Epidermal melanocyte (primary cell): ENCODE measurements at regions not wholly inside any gene's neighbourhood (a gene's known extent, or its start where the extent isn't known, plus 50 kb on each side); places are given as distances from the start of the nearest gene placed in this dataset.

ENCODE experiments used
- DNase-seq: peaks from one replicate; pipeline ENCODE4 v3.0.0; 2011; ENCODE audit warnings: low spot score; ENCODE audit not compliant: insufficient read length

DNA sequence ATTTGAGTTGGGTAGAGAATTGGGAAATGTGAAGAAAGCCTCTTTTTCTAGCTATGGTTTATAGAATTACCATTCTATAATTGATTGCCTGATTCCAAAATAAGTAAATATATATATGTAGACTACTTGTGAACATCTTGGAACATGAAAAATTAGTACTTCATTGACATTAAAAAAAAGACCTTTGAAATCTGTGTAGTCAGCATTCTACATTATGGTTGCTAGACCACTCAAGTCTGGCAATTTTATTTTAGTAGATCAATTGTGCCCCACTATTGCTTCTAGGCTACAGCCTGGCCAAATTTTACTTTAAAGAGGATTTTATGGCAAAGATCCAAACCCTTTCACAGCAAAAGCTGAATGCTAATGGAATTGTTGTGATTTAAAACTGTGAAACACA is 279.8 kb downstream of the IKZF2 start:
- no peak for DNase-seq

DNA sequence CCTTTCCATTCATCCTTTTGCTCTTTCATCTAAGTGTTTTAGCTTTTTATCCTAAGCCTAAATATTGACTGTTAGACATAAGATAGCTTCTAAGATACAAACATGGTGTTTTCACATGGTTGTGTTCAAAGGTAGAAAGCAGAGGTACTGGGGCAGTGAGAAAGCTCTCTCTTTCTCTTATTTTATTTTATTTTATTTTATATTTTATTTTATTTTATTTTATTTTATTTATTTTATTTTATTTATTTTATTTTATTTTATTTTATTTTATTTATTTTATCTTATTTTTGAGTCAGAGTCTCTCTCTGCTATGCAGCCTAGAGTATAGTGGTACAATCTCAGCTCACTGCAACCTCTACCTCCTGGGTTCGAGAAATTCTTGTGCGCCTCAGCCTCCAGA is 287.2 kb downstream of the IKZF2 start:
- no peak for DNase-seq

DNA sequence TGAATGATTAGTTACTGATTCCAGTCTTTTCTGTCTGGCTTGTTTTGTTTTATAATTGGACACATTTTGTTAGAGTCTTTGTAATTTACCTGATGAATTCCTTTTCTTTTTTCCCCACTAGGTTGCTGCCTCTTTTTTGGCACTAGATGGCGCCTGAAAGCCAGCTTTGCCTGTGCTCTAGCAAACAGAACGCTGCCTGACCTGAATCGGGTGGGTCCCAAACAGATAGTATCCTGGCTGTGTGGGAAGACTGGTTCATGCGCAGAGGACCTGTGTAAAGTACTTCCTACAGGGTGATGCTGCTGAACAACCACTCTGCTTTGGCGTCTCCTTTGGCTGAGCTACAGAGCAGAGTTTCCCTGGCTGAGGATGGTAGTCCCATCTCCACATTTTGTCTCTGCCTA is 288.2 kb downstream of the IKZF2 start:
- DNase-seq, result no peak

DNA sequence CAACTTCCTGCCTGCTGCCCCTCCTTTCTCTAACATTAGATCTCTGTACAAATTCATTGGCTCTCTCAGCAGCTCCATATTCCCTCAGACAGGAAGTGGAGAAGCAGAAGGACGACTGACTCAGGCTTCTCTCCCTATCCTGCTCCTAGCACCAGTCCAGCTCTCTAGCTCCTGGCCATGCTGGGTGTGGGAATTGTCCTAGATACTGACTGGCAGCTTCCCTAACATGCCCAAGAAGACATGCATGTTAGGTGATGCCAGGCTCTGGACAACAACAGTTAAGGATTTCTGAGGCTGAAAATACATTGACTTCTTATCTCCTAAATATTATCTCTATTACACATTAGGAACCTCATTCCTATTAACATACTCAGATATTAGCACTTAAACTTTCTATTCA is 292.9 kb downstream of the IKZF2 start:
- DNase-seq, result no peak

DNA sequence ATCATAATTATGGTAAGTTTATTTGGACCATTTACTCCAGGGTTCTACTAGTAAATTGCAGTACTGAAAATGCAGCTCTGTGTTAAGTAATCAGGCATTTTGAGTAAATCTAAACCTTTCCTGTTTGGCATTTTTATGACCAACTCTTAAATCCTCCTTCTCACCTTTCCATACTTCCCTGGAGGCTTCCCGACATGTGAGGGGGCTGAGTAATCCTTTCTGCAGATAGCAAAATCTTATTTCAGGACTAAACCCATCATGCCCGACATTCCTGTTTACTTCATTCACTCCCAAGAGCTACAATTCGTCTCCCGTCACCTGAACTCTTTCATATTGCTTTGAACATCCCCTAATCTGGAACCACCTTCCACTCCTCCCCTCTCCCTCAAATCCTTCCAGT is 296.6 kb downstream of the IKZF2 start:
- no peak for DNase-seq

DNA sequence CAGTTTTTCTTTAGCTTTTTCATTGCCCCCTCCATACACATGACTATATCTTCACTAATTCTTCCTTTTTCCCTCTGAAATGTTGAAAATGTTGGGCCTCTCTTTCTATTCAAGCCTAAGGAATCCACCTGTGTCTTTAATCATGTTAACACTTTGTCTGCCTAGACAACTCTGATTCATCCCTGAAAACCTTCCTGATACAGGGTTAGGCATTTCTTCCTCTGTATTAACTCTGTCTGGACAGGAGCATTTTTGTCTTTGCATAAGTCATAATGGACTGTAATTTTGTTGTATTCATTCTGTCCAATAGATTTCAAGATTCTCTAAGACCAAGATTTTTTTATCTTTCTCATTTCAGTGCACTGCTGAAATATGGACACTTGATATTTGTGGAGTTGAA is 297.3 kb downstream of the IKZF2 start:
- DNase-seq, result no peak

DNA sequence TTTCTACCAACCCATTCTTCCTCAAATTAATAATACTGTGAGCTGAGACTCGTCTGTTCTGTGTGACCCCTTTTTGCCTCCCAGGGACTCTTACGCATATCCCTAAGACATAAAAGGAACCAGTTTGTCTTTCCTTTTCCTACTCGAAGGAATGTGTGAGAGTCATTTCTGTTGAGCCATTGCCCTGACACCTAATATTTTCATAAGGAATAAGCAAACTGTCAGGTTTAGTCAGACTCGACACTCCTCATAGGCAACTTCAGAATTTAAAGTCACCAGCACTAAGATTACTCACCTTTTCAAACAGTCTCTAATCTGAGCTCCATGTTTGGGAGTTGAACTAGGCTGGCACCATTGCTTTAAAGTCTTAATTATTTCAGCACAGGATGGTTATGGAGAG is 305.5 kb downstream of the IKZF2 start:
- no peak for DNase-seq

DNA sequence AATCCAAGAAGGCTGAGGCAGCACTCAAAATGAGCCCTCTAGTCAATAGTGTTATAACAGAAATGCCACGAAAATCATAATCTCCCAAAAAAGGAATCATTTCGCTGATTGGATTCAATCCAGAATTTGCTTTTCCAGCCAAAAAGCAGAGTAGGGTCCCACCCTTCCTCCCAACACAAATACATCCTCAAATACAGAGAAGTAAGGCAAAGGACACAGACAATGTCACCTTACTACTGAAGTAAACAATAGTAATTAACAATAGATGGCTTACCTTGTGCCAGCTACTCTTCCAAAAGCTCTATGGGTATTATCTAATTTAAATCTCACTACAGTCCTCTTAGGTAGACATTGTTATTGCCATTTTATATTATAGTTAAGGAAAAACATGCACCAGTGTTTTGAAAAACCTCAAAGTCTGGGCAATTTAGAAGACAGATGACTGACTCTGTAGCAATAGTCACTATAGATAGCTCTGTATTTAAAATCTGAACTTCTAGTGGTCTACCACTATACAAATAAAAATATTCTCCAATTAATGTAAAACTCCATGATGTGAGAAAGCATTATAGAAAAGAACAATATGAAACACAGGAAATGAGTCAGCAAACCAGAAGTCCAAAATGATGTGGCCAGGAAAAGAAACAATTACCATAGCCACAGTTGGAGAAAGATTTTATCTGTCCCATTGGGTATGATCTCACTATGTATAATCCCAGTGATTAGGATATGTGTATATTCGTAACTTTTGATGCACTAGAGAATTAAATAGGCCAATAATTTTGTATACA is 305.0 kb upstream of the ERBB4 start:
- no peak for DNase-seq

DNA sequence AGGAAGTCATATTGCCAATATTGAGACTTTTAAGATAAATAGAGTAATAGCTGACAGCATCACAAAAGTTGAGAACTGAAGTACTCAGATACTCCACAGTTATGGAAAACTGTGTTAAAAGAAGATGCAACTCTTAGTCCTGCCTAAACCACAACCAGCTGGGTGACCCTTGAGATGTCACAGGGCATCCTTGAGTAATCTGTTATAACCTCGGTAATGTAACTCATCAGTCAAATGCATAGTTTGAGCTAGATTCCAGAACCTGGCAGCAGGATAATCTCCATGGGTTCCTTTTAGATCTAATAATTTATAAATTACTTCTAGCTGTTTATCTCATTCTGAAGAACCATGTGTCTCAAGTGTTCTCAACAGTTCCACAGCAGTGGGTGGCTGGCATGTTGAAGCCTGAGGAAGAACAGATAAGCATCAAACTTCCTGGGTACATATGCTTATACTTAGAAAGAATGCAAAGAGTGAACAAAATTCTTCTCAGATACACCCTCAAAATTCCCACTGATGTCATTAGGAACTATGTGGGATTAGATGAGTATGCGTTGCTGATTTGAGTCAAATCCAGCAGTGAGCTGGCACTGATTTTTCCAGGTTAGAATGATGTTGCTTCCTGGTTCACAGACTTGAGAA is 304.1 kb upstream of the ERBB4 start:
- DNase-seq, result no peak

DNA sequence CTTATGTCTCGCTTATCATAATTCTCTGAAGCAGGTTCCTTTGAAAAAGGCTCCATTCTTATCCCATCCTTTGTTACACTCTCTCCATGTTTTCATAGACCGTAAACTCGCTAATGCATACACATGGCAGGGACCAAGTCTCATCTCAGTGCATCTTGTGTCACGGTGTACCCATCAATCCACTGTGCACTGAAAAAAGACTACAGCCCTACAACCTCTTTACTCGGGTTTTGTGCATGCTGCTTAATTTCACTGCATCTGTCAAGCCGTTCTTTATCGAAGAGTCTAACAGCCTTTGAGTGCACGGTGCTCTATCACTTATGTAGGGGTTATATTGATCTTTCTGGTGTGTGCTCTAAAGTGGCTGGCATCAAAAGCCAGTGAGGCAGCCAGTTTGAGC is 302.9 kb upstream of the ERBB4 start:
- no peak for DNase-seq

DNA sequence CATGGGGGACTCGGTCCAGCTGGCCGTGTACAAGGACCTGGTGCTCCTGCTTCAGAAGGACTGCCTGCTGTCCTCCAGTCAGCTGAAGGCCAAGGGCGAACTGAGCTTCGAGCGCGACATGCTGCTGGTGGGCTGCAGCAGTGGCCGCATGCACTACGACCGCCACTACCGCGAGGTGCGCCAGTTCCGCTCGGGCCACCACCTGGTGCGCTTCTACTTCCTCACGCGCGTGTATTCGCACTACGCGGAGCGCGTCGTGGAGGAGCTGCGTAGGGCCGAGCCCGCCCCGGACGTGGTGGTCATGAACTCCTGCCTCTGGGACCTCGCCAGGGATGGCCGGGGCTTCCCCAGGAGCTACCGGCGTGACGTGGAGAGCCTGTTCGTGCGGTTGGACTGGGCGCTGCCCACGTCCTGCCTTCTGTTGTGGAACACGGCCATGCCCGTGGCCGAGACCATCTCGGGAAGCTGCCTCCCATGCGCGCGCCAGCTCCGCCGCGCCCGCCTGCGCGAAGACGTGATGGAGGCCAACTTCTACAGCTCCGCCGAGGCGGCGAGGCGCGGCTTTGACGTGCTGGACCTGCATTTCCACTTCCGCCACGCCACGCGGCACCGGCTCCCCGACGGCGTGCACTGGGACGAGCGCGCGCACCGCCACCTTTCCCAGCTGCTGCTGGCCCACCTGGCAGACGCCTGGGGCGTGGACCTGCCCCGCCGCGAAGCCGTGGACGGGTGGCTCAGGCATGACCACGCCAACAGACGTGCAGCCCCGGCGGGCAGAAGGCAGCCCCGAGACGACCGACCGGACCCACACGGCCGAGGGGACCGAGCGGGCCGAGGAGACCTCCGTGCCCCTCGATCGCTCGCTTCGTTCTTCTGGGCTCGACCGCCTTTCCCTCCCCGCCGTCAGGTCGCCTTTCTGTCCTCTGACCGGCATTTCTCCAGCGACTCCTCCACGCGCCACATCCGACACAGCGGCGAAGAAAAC is 293.9 kb upstream of the ERBB4 start:
- no peak for DNase-seq

DNA sequence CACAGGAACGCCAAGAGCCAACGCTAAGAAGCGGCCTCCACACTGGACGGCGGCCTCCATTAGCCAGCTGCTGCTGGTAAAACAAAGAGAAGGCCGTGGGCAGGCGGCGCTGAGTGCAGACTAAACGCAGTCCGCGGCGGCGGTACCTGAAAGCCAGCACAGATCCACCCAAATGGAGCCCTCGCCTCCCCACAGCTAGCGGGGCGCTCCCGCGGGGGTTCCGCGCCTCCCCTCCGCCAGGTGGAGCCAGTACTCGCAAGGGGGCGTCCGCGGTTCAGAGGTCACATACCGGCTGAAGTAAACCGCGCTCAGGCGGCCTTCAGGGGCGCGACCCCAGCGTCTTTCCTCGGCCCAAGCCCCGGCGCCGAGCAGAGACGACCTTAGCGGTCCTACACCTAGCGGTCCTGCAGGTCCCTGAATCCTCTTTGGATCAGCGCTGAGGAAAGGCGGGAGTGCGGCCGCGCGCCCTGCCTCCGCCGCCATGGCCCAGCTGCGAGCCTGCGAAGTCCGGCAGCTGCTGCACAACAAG is 293.1 kb upstream of the ERBB4 start:
- DNase-seq, result no peak

DNA sequence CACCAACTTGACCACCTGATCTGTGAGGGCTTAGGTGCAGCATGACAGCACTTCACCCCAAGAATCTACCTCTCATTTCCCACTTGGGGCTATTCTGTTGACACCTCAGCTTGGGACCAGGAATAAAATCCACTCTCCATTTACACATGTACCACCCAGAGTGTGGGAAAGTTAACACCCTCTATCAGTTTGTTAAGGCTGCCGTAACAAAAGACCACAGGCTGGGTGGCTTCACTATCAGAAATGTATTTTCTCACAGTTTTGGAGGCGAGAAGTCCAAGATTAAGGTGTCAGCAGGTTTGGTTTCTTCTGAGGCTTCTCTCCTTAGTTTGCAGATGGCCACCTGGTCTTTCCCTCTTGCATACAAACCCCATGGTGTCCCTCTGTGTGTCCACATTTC is 277.7 kb upstream of the ERBB4 start:
- no peak for DNase-seq

DNA sequence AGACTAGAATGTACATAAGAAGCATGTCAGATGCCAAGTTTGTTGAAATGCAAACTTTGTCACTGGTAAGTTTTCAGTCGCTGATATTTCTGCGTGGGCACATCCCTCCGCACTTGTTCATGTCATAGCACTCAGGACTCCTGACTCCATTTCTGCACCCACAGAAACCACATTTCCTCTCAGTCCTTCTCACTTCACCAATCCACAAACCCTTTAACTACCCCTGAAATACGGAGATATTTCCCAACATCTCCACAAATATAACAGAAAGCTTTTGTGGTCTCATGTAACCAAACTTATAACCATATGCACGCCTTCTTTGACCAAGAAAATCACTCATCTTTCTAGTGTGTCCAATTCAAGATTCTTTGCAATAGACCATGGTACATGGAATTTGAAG is 276.9 kb upstream of the ERBB4 start:
- DNase-seq, result no peak

DNA sequence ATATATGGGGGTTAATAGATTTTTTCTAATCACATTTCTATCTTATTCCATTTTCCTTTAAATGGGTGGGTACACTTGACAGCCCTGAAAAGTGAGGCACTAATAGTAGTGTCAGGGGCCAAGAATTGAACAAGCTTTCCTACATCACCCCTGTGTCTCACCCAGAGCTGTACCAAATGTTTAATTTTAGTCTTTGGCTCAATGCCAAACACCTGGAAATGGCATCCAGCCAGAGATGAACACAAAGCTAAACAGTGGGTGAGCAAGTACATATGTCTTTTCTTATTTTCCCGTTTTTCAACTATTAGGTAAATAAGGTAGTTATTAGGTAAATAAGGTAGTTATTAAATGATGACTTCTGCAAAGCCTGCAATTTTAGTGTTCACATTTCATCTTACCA is 276.3 kb upstream of the ERBB4 start:
- no peak for DNase-seq

DNA sequence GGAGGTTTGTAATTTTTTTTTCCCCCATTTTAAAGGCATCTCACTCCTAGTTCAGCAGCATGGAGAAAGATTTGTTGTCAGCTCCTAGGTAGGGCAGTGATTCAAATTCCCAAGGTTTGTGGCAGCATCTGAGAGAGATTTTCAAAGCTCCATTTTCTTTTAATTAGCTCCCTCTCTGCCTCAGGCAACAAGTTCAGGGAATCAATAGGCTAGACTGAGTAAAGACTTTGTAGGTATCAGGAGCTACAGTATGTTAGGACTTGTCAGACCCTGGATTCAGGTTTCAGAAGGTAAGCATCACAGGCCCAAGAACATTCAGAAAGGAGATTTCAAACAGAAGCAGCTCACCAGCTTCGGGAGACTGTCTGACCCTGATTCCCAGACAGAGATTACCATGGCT is 273.3 kb upstream of the ERBB4 start:
- no peak for DNase-seq

DNA sequence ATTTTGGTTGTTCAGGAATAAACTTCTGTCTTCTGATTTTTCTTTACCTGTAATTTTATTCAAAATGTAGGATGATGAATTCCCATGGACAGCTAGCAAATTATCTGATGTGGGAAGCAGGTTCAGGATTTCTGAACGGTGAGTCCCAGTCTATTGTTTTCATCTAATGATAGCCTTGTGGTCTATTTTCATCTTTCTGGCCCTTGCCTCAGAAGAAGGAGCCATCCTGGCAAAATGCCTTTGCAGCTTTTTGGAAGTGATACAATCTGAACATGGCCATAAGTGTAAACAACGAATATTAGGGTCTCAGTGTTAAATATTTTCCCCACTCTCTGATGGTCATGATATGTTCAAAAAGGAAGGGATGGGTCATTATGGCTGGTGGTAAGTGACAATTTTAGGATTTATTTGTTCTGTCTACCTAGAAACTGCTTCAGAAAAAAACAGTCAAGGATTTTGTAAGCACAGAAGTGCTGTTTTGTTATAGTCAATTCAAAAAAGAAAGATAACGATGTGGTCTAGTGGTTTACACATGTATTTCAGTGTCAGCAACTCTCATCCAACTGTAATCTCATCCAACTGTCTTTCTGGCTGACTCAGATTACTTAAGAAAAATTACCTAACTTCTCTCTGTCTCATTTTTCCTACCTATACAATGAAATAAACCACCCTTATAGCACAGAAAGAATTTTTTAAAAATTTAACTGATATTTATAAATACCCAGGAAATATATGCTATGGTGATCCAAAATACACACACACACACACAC is 272.6 kb upstream of the ERBB4 start:
- DNase-seq, result no peak

DNA sequence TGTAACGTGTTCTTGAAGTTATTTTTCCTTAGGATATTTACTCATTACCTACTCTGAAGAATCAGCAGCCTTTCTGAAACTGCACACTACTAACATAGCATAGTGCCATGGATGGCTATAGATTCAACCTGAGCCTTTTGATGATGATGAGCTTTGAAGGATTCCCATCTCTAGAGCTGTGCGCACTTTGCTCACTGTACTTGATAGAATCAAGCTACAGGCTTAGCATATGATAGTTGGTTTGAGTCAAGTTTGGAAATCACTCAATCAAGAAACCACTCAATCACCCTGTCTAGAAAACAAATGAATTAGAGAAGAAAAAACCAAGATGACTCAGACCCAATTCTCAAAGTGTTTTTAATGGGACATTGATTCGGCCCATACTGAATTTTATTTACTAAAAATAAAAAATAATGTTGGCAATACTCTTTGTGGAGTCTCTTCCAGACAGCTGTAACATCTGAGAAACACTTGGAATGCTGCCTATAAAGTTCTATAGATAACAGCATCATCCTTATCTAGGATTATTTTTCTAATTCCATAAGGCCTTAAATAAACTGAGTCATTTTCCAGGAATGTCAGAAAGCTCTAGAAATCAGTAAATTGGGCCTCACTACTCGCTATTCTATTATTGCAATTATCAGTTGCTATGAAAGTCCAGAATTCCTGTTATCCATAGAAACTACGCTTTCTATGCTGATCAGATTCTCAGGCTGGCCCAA is 259.0 kb upstream of the ERBB4 start:
- DNase-seq, result no peak

DNA sequence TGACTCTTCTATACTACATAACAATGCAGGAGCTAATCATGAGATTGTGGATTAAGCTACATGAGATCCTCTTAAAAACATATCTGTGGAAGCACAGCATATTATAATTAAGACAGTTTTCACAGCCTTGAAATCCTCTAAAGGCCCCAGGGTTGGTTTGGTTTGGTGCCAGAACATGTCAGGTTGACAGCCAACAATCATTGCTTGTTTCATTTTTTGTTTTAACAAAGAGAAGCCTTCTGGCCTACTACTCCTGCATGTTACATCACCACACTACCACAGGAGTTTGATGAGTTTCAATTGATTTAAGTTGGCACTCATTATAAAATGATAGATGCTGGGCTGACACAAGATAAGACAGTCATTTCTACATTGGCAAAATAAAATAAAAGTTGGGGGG is 255.9 kb upstream of the ERBB4 start:
- DNase-seq, result no peak

DNA sequence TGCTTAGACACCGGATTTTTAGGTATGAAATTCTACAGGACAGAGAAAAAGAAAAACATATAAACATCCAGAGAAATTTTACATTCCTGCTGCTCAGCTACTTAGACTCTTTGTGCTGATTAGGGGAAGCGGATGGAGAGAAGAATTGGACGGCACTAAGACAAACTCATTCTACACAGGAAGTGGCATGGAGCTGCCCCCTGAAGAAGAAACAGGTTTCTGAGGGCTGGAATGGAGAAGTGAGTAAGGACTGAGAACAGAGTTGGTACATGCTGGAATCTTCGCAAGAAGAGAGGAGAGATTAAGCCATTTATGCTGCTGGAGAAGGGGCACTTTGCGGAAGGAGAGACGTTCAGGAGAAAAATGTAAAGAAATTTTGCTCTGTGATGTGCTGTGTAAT is 253.0 kb upstream of the ERBB4 start:
- no peak for DNase-seq
